ENCODE measurements at regions not wholly inside any gene's neighbourhood (a gene's known extent, or its start where the extent isn't known, plus 50 kb on each side); places are given as distances from the start of the nearest gene placed in this dataset.

DNA sequence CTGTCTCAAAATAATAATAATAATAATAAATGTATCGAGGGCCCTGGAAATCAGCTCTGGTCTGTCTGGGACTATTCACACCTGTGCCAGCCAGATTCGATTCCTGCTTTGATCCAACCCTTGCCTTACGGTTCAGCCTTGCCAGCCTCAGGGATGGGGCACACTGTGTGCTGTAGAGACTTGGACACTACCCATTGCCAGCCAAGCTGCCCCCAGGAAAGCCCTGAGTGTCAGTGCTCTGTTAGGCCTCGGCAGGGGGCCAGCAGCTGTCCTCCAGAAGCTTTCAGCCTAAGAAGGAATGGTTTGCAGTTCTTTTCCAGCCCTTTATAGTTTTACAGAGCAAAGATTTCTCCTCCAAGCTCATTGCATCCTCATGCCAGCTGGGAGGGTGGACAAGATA, 96.2 kb upstream of the RUNX3 start:
- TF ChIP-seq, protein P1, sequence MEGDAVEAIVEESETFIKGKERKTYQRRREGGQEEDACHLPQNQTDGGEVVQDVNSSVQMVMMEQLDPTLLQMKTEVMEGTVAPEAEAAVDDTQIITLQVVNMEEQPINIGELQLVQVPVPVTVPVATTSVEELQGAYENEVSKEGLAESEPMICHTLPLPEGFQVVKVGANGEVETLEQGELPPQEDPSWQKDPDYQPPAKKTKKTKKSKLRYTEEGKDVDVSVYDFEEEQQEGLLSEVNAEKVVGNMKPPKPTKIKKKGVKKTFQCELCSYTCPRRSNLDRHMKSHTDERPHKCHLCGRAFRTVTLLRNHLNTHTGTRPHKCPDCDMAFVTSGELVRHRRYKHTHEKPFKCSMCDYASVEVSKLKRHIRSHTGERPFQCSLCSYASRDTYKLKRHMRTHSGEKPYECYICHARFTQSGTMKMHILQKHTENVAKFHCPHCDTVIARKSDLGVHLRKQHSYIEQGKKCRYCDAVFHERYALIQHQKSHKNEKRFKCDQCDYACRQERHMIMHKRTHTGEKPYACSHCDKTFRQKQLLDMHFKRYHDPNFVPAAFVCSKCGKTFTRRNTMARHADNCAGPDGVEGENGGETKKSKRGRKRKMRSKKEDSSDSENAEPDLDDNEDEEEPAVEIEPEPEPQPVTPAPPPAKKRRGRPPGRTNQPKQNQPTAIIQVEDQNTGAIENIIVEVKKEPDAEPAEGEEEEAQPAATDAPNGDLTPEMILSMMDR (IDR thresholded peaks at IDR 0.05; ENCODE audit: poor library complexity, severe bottlenecking) = no peak
- no peak for TF ChIP-seq POLR2AphosphoS5 (IDR thresholded peaks at IDR 0.05)
- no peak for TF ChIP-seq RAD21 (conservative IDR thresholded peaks at IDR 0.05)
- TF ChIP-seq, protein P2, sequence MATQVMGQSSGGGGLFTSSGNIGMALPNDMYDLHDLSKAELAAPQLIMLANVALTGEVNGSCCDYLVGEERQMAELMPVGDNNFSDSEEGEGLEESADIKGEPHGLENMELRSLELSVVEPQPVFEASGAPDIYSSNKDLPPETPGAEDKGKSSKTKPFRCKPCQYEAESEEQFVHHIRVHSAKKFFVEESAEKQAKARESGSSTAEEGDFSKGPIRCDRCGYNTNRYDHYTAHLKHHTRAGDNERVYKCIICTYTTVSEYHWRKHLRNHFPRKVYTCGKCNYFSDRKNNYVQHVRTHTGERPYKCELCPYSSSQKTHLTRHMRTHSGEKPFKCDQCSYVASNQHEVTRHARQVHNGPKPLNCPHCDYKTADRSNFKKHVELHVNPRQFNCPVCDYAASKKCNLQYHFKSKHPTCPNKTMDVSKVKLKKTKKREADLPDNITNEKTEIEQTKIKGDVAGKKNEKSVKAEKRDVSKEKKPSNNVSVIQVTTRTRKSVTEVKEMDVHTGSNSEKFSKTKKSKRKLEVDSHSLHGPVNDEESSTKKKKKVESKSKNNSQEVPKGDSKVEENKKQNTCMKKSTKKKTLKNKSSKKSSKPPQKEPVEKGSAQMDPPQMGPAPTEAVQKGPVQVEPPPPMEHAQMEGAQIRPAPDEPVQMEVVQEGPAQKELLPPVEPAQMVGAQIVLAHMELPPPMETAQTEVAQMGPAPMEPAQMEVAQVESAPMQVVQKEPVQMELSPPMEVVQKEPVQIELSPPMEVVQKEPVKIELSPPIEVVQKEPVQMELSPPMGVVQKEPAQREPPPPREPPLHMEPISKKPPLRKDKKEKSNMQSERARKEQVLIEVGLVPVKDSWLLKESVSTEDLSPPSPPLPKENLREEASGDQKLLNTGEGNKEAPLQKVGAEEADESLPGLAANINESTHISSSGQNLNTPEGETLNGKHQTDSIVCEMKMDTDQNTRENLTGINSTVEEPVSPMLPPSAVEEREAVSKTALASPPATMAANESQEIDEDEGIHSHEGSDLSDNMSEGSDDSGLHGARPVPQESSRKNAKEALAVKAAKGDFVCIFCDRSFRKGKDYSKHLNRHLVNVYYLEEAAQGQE (IDR thresholded peaks at IDR 0.05; ENCODE audit: borderline replicate concordance) = no peak
- TF ChIP-seq SMC3 (conservative IDR thresholded peaks at IDR 0.05; ENCODE audit: poor library complexity) = no peak
- TF ChIP-seq EP300 (conservative IDR thresholded peaks at IDR 0.05; ENCODE audit: poor library complexity, severe bottlenecking) = no peak
- TF ChIP-seq TAF1 (IDR thresholded peaks at IDR 0.05; ENCODE audit: low read depth) = no peak
- TF ChIP-seq EZH2 (IDR thresholded peaks at IDR 0.05; ENCODE audit: borderline replicate concordance, insufficient read depth, low read length, poor library complexity, severe bottlenecking) = no peak
- no peak for TF ChIP-seq MXI1 (conservative IDR thresholded peaks at IDR 0.05; ENCODE audit: poor library complexity, severe bottlenecking)
- no peak overlapping the region for H3K4me3 ChIP-seq (ENCODE audit: low read length)
- no peaks in the 10 kb centered on the region for H3K36me3 ChIP-seq (ENCODE audit: insufficient read depth, low read length)

DNA sequence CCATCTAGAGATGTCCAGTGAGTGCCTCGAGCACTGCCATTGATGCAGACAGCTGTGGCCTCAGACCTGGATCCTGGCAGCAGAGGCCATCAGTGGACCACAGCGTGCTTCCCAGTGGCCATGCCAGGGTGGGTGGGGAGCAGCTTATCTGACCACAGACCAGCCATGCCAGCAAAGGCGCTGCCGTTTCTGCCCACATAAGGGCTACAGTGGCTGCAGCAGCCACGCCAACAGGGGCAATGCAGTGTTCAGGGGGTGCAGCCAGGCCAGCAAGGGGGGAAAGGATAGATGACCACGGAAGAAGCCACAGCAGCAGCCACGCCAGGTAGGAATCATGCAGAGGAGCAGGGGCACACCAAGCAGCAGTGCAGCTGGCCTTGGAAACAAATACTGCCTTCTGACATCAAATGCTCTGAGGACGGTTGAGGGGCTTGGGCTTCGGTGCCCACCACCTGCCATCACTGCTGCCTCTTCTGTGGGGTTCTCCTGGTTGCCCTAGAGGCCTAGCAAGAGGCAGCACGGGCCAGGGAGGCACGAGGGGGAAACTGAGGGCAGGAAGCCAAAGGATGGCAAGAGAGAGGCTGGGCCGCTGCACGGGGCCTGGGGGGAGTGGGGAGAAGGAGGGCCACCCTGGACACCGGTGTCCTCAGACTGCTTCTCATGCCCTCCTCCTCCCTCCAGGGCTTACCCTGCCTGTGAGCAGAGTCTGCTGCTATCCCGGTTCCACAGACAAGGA, 94.7 kb upstream of the RUNX3 start:
- Histone ChIP-seq H3K4me3 (ENCODE audit: low read length) (no peak overlapping the region), H3K9me2 (ENCODE audit: insufficient read depth, low read length) (no peaks in the 10 kb centered on the region), H2AFZ (ENCODE audit: low read depth, low read length) (no peak overlapping the region), H3K9me3 (ENCODE audit: low read length) (no peaks in the 10 kb centered on the region), H3K27ac (ENCODE audit: low read length) (no peak overlapping the region), H4K20me1 (ENCODE audit: insufficient read depth) (no peaks in the 10 kb centered on the region), H3F3A (ENCODE audit: insufficient read depth, low read length, poor library complexity, severe bottlenecking) (no peaks in the 10 kb centered on the region), H3K4me2 (ENCODE audit: low read length) (no peak overlapping the region), H3K27me3 (ENCODE audit: insufficient read depth, low read depth, low read length) (no peaks in the 10 kb centered on the region), H3K79me2 (replicated peaks; ENCODE audit: insufficient read depth, low read length) (no peaks in the 10 kb centered on the region), H3K9ac (ENCODE audit: low read length) (no peak overlapping the region), H3K36me3 (ENCODE audit: insufficient read depth, low read length) (no peaks in the 10 kb centered on the region)
- TF ChIP-seq POLR2AphosphoS5 (IDR thresholded peaks at IDR 0.05) = no peak
- TF ChIP-seq, protein P2 (IDR thresholded peaks at IDR 0.05; ENCODE audit: borderline replicate concordance) = no peak
- TF ChIP-seq EP300 (conservative IDR thresholded peaks at IDR 0.05; ENCODE audit: poor library complexity, severe bottlenecking) = no peak
- TF ChIP-seq, protein P1 (IDR thresholded peaks at IDR 0.05; ENCODE audit: poor library complexity, severe bottlenecking) = no peak
- no peak for TF ChIP-seq RAD21 (conservative IDR thresholded peaks at IDR 0.05)
- TF ChIP-seq SMC3 (conservative IDR thresholded peaks at IDR 0.05; ENCODE audit: poor library complexity) = no peak
- TF ChIP-seq EZH2 (IDR thresholded peaks at IDR 0.05; ENCODE audit: borderline replicate concordance, insufficient read depth, low read length, poor library complexity, severe bottlenecking) = no peak
- no peak for TF ChIP-seq MXI1 (conservative IDR thresholded peaks at IDR 0.05; ENCODE audit: poor library complexity, severe bottlenecking)
- TF ChIP-seq TAF1 (IDR thresholded peaks at IDR 0.05; ENCODE audit: low read depth) = no peak

More for the DNA sequence above, 96.2 kb upstream of the RUNX3 start:
- no peak overlapping the region for H3K4me2 ChIP-seq (ENCODE audit: low read length)
- no peaks in the 10 kb centered on the region for H3K9me3 ChIP-seq (ENCODE audit: low read length)
- H3K9ac ChIP-seq (ENCODE audit: low read length) = no peak overlapping the region
- no peak overlapping the region for H3K27ac ChIP-seq (ENCODE audit: low read length)
- H2AFZ ChIP-seq (ENCODE audit: low read depth, low read length) = no peak overlapping the region
- H3K9me2 ChIP-seq (ENCODE audit: insufficient read depth, low read length) = no peaks in the 10 kb centered on the region
- H3F3A ChIP-seq (ENCODE audit: insufficient read depth, low read length, poor library complexity, severe bottlenecking) = no peaks in the 10 kb centered on the region
- H4K20me1 ChIP-seq (ENCODE audit: insufficient read depth) = no peaks in the 10 kb centered on the region
- H3K79me2 ChIP-seq (replicated peaks; ENCODE audit: insufficient read depth, low read length) = no peaks in the 10 kb centered on the region
- H3K27me3 ChIP-seq (ENCODE audit: insufficient read depth, low read depth, low read length) = no peaks in the 10 kb centered on the region
